Sigmoid colon (tissue), 4 donors: ENCODE measurements at regions not wholly inside any gene's neighbourhood (a gene's known extent, or its start where the extent isn't known, plus 50 kb on each side); places are given as distances from the start of the nearest gene placed in this dataset.

Experiments
- EP300 ChIP-seq, 4 donors: sonication (generic); formaldehyde crosslinking; IDR thresholded peaks; one replicate each; pipeline ENCODE4 v1.6.1; 2017; ENCODE audit warnings: antibody characterized with exemption in 4 of 4
- POLR2A ChIP-seq, 2 donors: fragments of 450-650 bp; IDR thresholded peaks; one replicate each; pipeline ENCODE4 v1.6.1; 2016; ENCODE audit warnings: antibody characterized with exemption in 2 of 2, mild to moderate bottlenecking in 2 of 2, moderate library complexity in 2 of 2
- TF ChIP-seq, protein P1 (sequence below), 4 experiments: fragments of 450-650 bp in 3 of 4; fragments of 200-600 bp in 1 of 4; IDR thresholded peaks; one replicate each; pipeline ENCODE4 v1.5.1; 2016 to 2019; ENCODE audit warnings: antibody characterized with exemption in 4 of 4, mild to moderate bottlenecking in 3 of 4, moderate library complexity in 2 of 4

DNA sequence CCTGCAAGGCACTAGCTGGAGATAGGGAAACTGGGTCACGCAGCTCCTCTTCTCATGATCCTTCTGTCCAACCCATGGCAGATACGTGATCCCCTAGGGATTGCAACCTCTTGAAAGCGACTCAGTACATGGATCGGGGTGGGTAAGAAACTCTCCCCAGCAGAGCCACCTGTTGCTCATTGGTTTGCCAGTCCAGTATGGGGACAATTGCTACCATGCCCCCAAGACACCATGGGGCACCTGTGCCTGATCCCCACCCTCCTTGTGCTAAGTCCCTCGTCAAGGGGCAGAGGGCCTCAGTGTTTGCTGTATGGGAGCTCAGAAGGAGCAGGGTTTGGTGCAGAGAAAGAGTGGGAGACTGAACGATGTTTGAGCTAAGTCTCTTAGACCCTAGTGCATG lies 500.9 kb downstream of the ENC1 start:
- no peak for TF ChIP-seq EP300 (IDR thresholded peaks at IDR 0.05)
- TF ChIP-seq, protein P1, sequence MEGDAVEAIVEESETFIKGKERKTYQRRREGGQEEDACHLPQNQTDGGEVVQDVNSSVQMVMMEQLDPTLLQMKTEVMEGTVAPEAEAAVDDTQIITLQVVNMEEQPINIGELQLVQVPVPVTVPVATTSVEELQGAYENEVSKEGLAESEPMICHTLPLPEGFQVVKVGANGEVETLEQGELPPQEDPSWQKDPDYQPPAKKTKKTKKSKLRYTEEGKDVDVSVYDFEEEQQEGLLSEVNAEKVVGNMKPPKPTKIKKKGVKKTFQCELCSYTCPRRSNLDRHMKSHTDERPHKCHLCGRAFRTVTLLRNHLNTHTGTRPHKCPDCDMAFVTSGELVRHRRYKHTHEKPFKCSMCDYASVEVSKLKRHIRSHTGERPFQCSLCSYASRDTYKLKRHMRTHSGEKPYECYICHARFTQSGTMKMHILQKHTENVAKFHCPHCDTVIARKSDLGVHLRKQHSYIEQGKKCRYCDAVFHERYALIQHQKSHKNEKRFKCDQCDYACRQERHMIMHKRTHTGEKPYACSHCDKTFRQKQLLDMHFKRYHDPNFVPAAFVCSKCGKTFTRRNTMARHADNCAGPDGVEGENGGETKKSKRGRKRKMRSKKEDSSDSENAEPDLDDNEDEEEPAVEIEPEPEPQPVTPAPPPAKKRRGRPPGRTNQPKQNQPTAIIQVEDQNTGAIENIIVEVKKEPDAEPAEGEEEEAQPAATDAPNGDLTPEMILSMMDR (IDR thresholded peaks at IDR 0.05) = no peak
- no peak for TF ChIP-seq POLR2A (IDR thresholded peaks at IDR 0.05)
